ENCODE measurements at regions not wholly inside any gene's neighbourhood (a gene's known extent, or its start where the extent isn't known, plus 50 kb on each side); places are given as distances from the start of the nearest gene placed in this dataset.

DNA sequence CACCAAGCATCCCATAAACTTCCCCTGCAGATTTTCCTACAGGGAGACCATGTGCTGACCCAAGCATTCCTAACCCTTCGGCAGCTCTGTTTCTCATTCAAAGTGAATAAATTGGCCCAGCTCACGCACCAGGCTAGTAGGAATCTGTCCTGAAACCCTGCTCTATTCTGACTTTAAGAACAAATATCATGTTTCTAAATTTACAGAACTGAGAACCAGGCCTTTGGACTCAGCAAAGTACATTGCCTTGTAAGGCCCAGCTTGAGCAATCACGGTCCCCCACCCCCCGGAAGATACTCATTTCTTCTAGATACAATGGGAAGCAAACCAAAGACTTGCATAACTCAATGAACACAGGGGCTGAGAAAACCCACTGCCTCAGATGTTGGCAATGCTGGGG, 160.1 kb upstream of the NFIA start:
- peaks cover 14 to 19% of the 10 kb centered on the region in 2 experiments for H3K4me1 Mint-ChIP-seq

More for the DNA sequence above, 160.1 kb upstream of the NFIA start:
- no peak overlapping the region for H3K18ac ChIP-seq (ENCODE audit: insufficient read length, low read depth, low read length)
- WGBS (ENCODE audit: extremely low coverage, insufficient read length, low lambda C conversion rate) = no CpG with 5 or more reads among the region's 4 CpGs
- no peak overlapping the region for H3K4me2 ChIP-seq (ENCODE audit: insufficient read depth, insufficient read length, low read length)
- H3K4ac ChIP-seq (ENCODE audit: low read depth, low read length) = no peak overlapping the region
- no peak overlapping the region for H3K9ac ChIP-seq (ENCODE audit: extremely low read depth, insufficient read length, low read length)
- H2BK20ac ChIP-seq (ENCODE audit: low read depth, low read length, poor library complexity, severe bottlenecking) = no peak overlapping the region
- no peak overlapping the region for H3K27ac ChIP-seq (ENCODE audit: insufficient read length, low read depth, low read length)
- H4K5ac ChIP-seq (ENCODE audit: insufficient read length, low read depth, low read length) = no peak overlapping the region
- H3K79me1 ChIP-seq (ENCODE audit: insufficient read depth, low read depth, low read length, poor library complexity, severe bottlenecking) = no peaks in the 10 kb centered on the region
- Mint-ChIP-seq H3K9me3 (no peaks in the 10 kb centered on the region), H3K4me3 (no peak overlapping the region), H3K36me3 (ENCODE audit: insufficient read depth in 1 of 3, low read depth in 3 of 3) (no peaks in the 10 kb centered on the region), H3K27me3 (ENCODE audit: low read depth) (peaks cover 1% of the 10 kb centered on the region), H3K27ac (no peak overlapping the region)
- TF ChIP-seq, protein P1, sequence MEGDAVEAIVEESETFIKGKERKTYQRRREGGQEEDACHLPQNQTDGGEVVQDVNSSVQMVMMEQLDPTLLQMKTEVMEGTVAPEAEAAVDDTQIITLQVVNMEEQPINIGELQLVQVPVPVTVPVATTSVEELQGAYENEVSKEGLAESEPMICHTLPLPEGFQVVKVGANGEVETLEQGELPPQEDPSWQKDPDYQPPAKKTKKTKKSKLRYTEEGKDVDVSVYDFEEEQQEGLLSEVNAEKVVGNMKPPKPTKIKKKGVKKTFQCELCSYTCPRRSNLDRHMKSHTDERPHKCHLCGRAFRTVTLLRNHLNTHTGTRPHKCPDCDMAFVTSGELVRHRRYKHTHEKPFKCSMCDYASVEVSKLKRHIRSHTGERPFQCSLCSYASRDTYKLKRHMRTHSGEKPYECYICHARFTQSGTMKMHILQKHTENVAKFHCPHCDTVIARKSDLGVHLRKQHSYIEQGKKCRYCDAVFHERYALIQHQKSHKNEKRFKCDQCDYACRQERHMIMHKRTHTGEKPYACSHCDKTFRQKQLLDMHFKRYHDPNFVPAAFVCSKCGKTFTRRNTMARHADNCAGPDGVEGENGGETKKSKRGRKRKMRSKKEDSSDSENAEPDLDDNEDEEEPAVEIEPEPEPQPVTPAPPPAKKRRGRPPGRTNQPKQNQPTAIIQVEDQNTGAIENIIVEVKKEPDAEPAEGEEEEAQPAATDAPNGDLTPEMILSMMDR (conservative IDR thresholded peaks at IDR 0.05) = no peak
- DNase-seq = no peak
- H4K91ac ChIP-seq (ENCODE audit: insufficient read length, low read depth, low read length) = no peak overlapping the region
- H2AFZ ChIP-seq (ENCODE audit: low read length) = no peak overlapping the region
- no peaks in the 10 kb centered on the region; the same call in 1 of the 2 replicates for H3K4me1 ChIP-seq (ENCODE audit: insufficient read depth, low read length)
- no peak overlapping the region for H3K23ac ChIP-seq (ENCODE audit: insufficient read length, low read depth, low read length)
- H3K9me3 ChIP-seq (ENCODE audit: control insufficient read depth, low read depth, low read length) = no peaks in the 10 kb centered on the region
- H2BK120ac ChIP-seq (ENCODE audit: low read depth, low read length, poor library complexity, severe bottlenecking) = no peak overlapping the region
- no peaks in the 10 kb centered on the region for H3K79me2 ChIP-seq (ENCODE audit: insufficient read depth, low read length)
- H3K14ac ChIP-seq (ENCODE audit: insufficient read depth, low read length) = no peak overlapping the region
- no peak overlapping the region for H2BK5ac ChIP-seq (ENCODE audit: insufficient read length, low read length)
- H3K56ac ChIP-seq (ENCODE audit: insufficient read length, low read depth, low read length) = no peak overlapping the region
- no peak overlapping the region for H2AK5ac ChIP-seq (ENCODE audit: insufficient read length, low read length)
- H4K8ac ChIP-seq (replicated peaks; ENCODE audit: insufficient read length, low read depth, low read length) = no peak overlapping the region
- H2BK12ac ChIP-seq (ENCODE audit: insufficient read length, low read depth, low read length) = no peak overlapping the region
- H3K27me3 ChIP-seq (ENCODE audit: insufficient read depth, low read length) = no peaks in the 10 kb centered on the region
- no peaks in the 10 kb centered on the region for H3K23me2 ChIP-seq (ENCODE audit: insufficient read length, low read depth, low read length, poor library complexity, severe bottlenecking)
- no peak overlapping the region for H3T11ph ChIP-seq (ENCODE audit: low read length)
- H2BK15ac ChIP-seq (ENCODE audit: low read depth, low read length) = no peak overlapping the region
- no peaks in the 10 kb centered on the region for H4K20me1 ChIP-seq (ENCODE audit: control insufficient read depth, insufficient read depth, insufficient read length)
